ENCODE measurements at regions not wholly inside any gene's neighbourhood (a gene's known extent, or its start where the extent isn't known, plus 50 kb on each side); places are given as distances from the start of the nearest gene placed in this dataset.

DNA sequence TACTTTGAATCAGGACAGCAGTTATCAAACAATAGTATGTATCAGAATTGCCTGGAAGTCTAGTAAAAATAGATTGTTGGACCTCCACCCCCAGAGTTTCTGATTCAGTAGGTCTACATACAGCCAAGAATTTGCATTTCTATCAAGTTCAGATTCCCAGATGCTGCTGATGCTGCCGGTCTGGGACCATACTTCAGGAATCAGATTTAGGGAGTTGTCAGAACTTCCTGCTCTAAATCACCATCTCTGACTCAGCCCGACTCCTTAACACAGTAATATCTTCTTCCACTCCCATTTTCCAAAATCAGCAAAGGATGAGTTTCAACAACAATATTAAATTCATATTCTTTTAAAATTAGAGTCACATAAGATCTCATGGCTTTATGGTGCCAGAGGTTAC lies 227.2 kb upstream of the TMEM161B start:
- intact Hi-C loops (cut with micrococcal nuclease; ENCODE audit: unreplicated experiment): no loop called here
- Mint-ChIP-seq H3K27ac (ENCODE audit: unreplicated experiment) (no peak overlapping the region), H3K4me3 (ENCODE audit: low read depth, unreplicated experiment) (no peak overlapping the region), H3K9me3 (ENCODE audit: low read depth, unreplicated experiment) (no peaks in the 10 kb centered on the region), H3K36me3 (ENCODE audit: insufficient read depth, unreplicated experiment) (no peaks in the 10 kb centered on the region), H3K4me1 (ENCODE audit: low read depth, unreplicated experiment) (no peaks in the 10 kb centered on the region), H3K27me3 (ENCODE audit: unreplicated experiment) (no peaks in the 10 kb centered on the region)
- TF ChIP-seq, protein P1, sequence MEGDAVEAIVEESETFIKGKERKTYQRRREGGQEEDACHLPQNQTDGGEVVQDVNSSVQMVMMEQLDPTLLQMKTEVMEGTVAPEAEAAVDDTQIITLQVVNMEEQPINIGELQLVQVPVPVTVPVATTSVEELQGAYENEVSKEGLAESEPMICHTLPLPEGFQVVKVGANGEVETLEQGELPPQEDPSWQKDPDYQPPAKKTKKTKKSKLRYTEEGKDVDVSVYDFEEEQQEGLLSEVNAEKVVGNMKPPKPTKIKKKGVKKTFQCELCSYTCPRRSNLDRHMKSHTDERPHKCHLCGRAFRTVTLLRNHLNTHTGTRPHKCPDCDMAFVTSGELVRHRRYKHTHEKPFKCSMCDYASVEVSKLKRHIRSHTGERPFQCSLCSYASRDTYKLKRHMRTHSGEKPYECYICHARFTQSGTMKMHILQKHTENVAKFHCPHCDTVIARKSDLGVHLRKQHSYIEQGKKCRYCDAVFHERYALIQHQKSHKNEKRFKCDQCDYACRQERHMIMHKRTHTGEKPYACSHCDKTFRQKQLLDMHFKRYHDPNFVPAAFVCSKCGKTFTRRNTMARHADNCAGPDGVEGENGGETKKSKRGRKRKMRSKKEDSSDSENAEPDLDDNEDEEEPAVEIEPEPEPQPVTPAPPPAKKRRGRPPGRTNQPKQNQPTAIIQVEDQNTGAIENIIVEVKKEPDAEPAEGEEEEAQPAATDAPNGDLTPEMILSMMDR (IDR thresholded peaks at IDR 0.05; ENCODE audit: unreplicated experiment): no peak
- no peak for DNase-seq
- no TSS peak for BruUV-seq (replicated peaks)
- CTCF ChIA-PET: no interaction called here

DNA sequence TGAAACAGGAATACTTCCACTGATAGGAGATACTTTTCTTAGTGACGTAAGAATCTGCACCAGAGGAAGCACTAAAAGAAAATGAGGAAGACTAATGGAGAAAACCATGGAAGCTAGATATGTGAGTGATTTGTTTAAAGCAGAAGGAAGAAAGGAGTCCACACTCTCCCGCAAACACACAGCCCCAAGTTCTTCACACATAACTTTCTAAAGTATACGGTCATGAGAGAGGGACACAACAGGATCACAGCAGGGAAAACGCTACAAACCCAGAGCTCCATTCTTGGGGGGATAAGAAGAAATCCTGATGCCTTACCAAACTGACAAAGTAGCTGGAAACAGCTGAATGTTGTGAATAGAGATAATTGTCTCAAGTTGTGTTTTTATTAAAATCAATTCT lies 222.2 kb upstream of the TMEM161B start:
- Mint-ChIP-seq H3K4me1 (ENCODE audit: low read depth, unreplicated experiment) (no peaks in the 10 kb centered on the region), H3K9me3 (ENCODE audit: low read depth, unreplicated experiment) (no peaks in the 10 kb centered on the region), H3K4me3 (ENCODE audit: low read depth, unreplicated experiment) (no peak overlapping the region), H3K36me3 (ENCODE audit: insufficient read depth, unreplicated experiment) (no peaks in the 10 kb centered on the region), H3K27me3 (ENCODE audit: unreplicated experiment) (no peaks in the 10 kb centered on the region), H3K27ac (ENCODE audit: unreplicated experiment) (no peak overlapping the region)
- no peak for DNase-seq
- no TSS peak for BruUV-seq (replicated peaks)
- intact Hi-C loops (cut with micrococcal nuclease; ENCODE audit: unreplicated experiment): no loop called here
- CTCF ChIA-PET: interaction anchor here (0.6 to 1.4 kb wide), 2 partner anchors 16 to 211 kb away, joined by 3 to 5 read pairs; no protein-coding TSS in a partner anchor
- TF ChIP-seq, protein P1 (IDR thresholded peaks at IDR 0.05; ENCODE audit: unreplicated experiment): no peak

DNA sequence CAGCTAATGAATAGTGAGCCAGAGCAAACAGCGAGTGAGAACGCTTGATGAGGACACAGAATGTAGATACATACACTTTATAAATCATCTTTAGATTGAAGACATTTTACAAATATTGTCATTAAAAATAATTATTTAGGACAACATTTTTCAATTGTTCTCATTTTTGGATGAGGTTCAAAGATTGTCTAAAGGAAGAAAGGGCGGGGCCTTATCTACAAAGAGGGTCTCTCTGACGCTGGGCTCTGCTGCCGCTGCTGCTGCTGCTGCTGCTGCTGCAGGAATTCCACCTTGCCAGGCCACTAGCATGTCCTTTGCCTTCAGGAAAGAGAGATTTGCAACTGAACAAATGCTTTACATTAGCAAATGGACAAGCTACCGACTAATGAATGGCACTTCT lies 220.7 kb upstream of the TMEM161B start:
- H3K27me3 Mint-ChIP-seq (ENCODE audit: unreplicated experiment): no peaks in the 10 kb centered on the region
- H3K27ac Mint-ChIP-seq (ENCODE audit: unreplicated experiment): no peak overlapping the region
- intact Hi-C loops (cut with micrococcal nuclease; ENCODE audit: unreplicated experiment): no loop called here
- DNase-seq: no peak
- CTCF ChIA-PET: no interaction called here
- no peak overlapping the region for H3K4me3 Mint-ChIP-seq (ENCODE audit: low read depth, unreplicated experiment)
- TF ChIP-seq, protein P1 (IDR thresholded peaks at IDR 0.05; ENCODE audit: unreplicated experiment): no peak
- no TSS peak for BruUV-seq (replicated peaks)
- H3K9me3 Mint-ChIP-seq (ENCODE audit: low read depth, unreplicated experiment): no peaks in the 10 kb centered on the region
- no peaks in the 10 kb centered on the region for H3K36me3 Mint-ChIP-seq (ENCODE audit: insufficient read depth, unreplicated experiment)
- no peaks in the 10 kb centered on the region for H3K4me1 Mint-ChIP-seq (ENCODE audit: low read depth, unreplicated experiment)

DNA sequence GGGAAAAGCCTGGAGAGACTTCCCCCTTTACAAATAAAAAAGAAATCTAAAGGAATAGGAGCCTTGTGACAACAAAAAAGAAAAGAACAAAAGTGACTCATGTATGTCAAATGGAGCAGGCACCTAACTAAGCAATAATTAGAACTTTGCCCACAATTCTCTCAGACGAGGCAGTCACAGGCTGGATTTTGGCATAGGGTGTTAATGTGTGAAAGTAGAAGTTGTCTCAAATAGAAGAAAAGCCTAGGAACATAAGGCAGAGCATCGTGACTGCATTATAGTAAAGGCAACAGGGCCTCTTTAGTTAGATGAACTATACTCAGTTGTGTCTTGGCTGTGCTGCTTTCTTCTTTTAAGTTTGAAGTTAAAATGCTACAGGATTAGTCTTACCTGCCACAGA lies 219.9 kb upstream of the TMEM161B start:
- no TSS peak for BruUV-seq (replicated peaks)
- H3K27me3 Mint-ChIP-seq (ENCODE audit: unreplicated experiment): no peaks in the 10 kb centered on the region
- CTCF ChIA-PET: no interaction called here

More for the DNA sequence above, 219.9 kb upstream of the TMEM161B start:
- intact Hi-C loops (cut with micrococcal nuclease; ENCODE audit: unreplicated experiment): no loop called here
- no peak for DNase-seq
- no peak overlapping the region for H3K27ac Mint-ChIP-seq (ENCODE audit: unreplicated experiment)
- TF ChIP-seq, protein P1 (IDR thresholded peaks at IDR 0.05; ENCODE audit: unreplicated experiment): no peak
- H3K9me3 Mint-ChIP-seq (ENCODE audit: low read depth, unreplicated experiment): no peaks in the 10 kb centered on the region
- H3K4me3 Mint-ChIP-seq (ENCODE audit: low read depth, unreplicated experiment): no peak overlapping the region
- H3K4me1 Mint-ChIP-seq (ENCODE audit: low read depth, unreplicated experiment): no peaks in the 10 kb centered on the region
- no peaks in the 10 kb centered on the region for H3K36me3 Mint-ChIP-seq (ENCODE audit: insufficient read depth, unreplicated experiment)
